Liver (tissue), 3 donors: ENCODE measurements at regions not wholly inside any gene's neighbourhood (a gene's known extent, or its start where the extent isn't known, plus 50 kb on each side); places are given as distances from the start of the nearest gene placed in this dataset.

ENCODE experiments used
- EGR1 ChIP-seq, 2 donors: IDR thresholded peaks; 2 replicates each; pipeline ENCODE4 v1.6.1; 2016 to 2018; ENCODE audit warnings: antibody characterized with exemption in 2 of 2, low read depth in 2 of 2
- YY1 ChIP-seq: IDR thresholded peaks from 2 replicates; pipeline ENCODE4 v1.6.1; 2016; ENCODE audit warnings: antibody characterized with exemption, mild to moderate bottlenecking
- TF ChIP-seq, protein P1 (sequence below): fragments of 150-350 bp; IDR thresholded peaks from 2 replicates; pipeline ENCODE4 v1.5.1; 2017; ENCODE audit warnings: improper control_type of control experiment, low read depth, low read length; ENCODE audit not compliant: missing input control
- TF ChIP-seq, protein P2 (sequence below): IDR thresholded peaks from 2 replicates; pipeline ENCODE4 v1.6.1; 2016; ENCODE audit warnings: antibody characterized with exemption
- donor health status: healthy.
- donor health status: healthy.

- TF ChIP-seq, protein P1, sequence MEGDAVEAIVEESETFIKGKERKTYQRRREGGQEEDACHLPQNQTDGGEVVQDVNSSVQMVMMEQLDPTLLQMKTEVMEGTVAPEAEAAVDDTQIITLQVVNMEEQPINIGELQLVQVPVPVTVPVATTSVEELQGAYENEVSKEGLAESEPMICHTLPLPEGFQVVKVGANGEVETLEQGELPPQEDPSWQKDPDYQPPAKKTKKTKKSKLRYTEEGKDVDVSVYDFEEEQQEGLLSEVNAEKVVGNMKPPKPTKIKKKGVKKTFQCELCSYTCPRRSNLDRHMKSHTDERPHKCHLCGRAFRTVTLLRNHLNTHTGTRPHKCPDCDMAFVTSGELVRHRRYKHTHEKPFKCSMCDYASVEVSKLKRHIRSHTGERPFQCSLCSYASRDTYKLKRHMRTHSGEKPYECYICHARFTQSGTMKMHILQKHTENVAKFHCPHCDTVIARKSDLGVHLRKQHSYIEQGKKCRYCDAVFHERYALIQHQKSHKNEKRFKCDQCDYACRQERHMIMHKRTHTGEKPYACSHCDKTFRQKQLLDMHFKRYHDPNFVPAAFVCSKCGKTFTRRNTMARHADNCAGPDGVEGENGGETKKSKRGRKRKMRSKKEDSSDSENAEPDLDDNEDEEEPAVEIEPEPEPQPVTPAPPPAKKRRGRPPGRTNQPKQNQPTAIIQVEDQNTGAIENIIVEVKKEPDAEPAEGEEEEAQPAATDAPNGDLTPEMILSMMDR, result no peak
- TF ChIP-seq YY1 (no peak), EGR1 (IDR thresholded peaks at IDR 0.05; ENCODE audit: low read depth in 2 of 2) (no peak)
- TF ChIP-seq, protein P2, sequence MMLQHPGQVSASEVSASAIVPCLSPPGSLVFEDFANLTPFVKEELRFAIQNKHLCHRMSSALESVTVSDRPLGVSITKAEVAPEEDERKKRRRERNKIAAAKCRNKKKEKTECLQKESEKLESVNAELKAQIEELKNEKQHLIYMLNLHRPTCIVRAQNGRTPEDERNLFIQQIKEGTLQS, result no peak
Observed at GRCh38 chr1:213884402-213884801, 103.4 kb upstream of the PROX1 start.
